Osteoblast (primary cell): ENCODE measurements at regions not wholly inside any gene's neighbourhood (a gene's known extent, or its start where the extent isn't known, plus 50 kb on each side); places are given as distances from the start of the nearest gene placed in this dataset.

Source experiments
- DNase-seq: peaks from one replicate; pipeline ENCODE4 v3.0.0; 2011; ENCODE audit warnings: low spot score, mixed read lengths; ENCODE audit not compliant: insufficient read length; ENCODE audit errors: missing footprints
- H2AFZ ChIP-seq: 2 replicates; pipeline ENCODE4 v1.6.0; 2011; ENCODE audit warnings: mild to moderate bottlenecking, low read length
- H3K27ac ChIP-seq: 2 replicates; pipeline ENCODE4 v1.5.1; 2011; ENCODE audit warnings: mild to moderate bottlenecking, low read depth, low read length, moderate library complexity
- H3K27me3 ChIP-seq: 2 replicates; pipeline ENCODE4 v1.6.0; 2012; ENCODE audit warnings: mild to moderate bottlenecking, control low read depth, inconsistent platforms, low read length, moderate library complexity; ENCODE audit not compliant: insufficient read depth
- H3K36me3 ChIP-seq: 2 replicates; pipeline ENCODE4 v1.5.1; 2011; ENCODE audit warnings: mild to moderate bottlenecking, low read length, control low read depth, moderate library complexity; ENCODE audit not compliant: insufficient read depth
- H3K4me1 ChIP-seq: 2 replicates; pipeline ENCODE4 v1.5.1; 2011; ENCODE audit warnings: mild to moderate bottlenecking, low read length, control low read depth, moderate library complexity; ENCODE audit not compliant: insufficient read depth
- H3K4me2 ChIP-seq: 2 replicates; pipeline ENCODE4 v1.6.0; 2011; ENCODE audit warnings: mild to moderate bottlenecking, low read length; ENCODE audit not compliant: insufficient read depth
- H3K4me3 ChIP-seq: fragments of 200-600 bp; sonication (generic); 3 replicates; pipeline ENCODE4 v1.5.1; 2012; ENCODE audit warnings: mild to moderate bottlenecking, low read length, inconsistent platforms; ENCODE audit not compliant: insufficient read depth
- H3K79me2 ChIP-seq: 2 replicates; pipeline ENCODE4 v1.6.0; 2012; ENCODE audit warnings: mild to moderate bottlenecking, low read length, control low read depth, inconsistent platforms; ENCODE audit not compliant: insufficient read depth
- H3K9me3 ChIP-seq: 2 replicates; pipeline ENCODE4 v1.5.1; 2011; ENCODE audit warnings: low read depth, low read length, control low read depth
- H4K20me1 ChIP-seq: 2 replicates; pipeline ENCODE4 v1.6.0; 2012; ENCODE audit warnings: mild to moderate bottlenecking, low read length, control low read depth; ENCODE audit not compliant: insufficient read depth
- TF ChIP-seq, protein P1 (sequence below): IDR thresholded peaks from 2 replicates; pipeline ENCODE4 v1.5.1; 2011; ENCODE audit warnings: mild to moderate bottlenecking, low read depth, low read length, moderate library complexity; ENCODE audit errors: extremely low read depth

DNA sequence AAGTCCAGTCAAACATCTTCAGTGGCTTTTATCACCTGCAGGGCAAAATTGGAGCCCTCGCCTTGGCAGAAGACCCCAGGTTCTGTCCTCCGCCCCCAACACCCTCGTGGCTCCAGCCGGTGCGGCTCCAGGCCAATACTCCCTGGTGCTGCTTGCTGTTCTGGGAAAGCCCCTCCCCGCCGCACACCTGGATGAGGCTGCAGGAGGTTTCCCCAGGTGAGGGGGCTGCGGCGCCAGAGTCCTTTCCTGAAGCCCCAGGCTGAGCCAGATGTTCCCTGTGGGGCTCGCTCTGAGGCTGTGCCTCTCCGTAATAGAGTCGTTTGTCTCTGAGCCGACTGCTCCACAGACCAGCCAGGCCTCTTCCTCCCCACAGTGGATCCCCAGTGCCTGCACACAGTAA lies 375.4 kb upstream of the IRX1 start:
- H3K27me3 ChIP-seq, result no peaks in the 10 kb centered on the region
- no peaks in the 10 kb centered on the region for H4K20me1 ChIP-seq
- H3K79me2 ChIP-seq, result no peaks in the 10 kb centered on the region
- no peak for DNase-seq
- H3K36me3 ChIP-seq, result no peaks in the 10 kb centered on the region
- H3K27ac ChIP-seq, result no peak overlapping the region
- no peaks in the 10 kb centered on the region for H3K9me3 ChIP-seq
- TF ChIP-seq, protein P1, sequence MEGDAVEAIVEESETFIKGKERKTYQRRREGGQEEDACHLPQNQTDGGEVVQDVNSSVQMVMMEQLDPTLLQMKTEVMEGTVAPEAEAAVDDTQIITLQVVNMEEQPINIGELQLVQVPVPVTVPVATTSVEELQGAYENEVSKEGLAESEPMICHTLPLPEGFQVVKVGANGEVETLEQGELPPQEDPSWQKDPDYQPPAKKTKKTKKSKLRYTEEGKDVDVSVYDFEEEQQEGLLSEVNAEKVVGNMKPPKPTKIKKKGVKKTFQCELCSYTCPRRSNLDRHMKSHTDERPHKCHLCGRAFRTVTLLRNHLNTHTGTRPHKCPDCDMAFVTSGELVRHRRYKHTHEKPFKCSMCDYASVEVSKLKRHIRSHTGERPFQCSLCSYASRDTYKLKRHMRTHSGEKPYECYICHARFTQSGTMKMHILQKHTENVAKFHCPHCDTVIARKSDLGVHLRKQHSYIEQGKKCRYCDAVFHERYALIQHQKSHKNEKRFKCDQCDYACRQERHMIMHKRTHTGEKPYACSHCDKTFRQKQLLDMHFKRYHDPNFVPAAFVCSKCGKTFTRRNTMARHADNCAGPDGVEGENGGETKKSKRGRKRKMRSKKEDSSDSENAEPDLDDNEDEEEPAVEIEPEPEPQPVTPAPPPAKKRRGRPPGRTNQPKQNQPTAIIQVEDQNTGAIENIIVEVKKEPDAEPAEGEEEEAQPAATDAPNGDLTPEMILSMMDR, result no peak
- no peak overlapping the region for H3K4me2 ChIP-seq
- H2AFZ ChIP-seq, result no peak overlapping the region
- no peak overlapping the region for H3K4me3 ChIP-seq
- no peaks in the 10 kb centered on the region for H3K4me1 ChIP-seq

DNA sequence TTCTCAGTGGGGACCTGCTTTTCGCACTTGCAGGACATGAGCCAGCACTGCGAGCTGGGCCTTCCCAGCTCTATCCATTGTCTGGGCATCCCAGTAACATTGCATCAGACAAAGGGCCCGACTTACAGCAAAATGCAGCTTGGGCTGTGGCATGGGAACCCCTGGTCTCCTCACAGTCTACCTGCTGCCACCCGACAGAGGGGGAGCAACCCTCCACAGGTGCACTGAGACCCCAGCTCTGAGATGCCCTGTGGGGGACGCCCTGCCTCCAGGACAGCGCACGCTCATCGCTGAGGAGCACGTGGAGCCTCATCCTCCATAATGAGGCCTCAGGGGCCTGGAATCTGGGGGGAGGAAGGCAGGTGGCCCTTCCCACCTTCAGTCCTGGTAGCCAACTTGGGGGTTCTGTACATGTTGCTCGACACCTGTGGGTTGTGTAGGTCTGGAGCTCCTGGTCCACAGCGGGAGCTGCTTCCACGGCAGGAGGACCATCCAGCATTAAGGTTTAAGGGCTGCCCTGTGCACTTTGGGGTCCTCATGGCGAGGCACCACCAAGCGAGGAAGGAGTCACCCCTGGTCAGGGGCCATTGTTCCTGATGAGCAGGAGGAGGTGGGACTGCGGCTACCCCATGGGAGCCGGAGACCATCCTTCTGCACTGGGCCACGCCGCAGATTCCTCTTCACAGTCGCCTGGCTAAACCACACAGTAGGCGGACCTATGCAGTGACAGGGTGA lies 376.5 kb upstream of the IRX1 start:
- no peak overlapping the region for H3K4me2 ChIP-seq
- TF ChIP-seq, protein P1, result no peak
- H4K20me1 ChIP-seq, result no peaks in the 10 kb centered on the region
- no peak overlapping the region for H2AFZ ChIP-seq
- H3K9me3 ChIP-seq, result no peaks in the 10 kb centered on the region
- H3K4me1 ChIP-seq, result no peaks in the 10 kb centered on the region
- H3K27me3 ChIP-seq, result no peaks in the 10 kb centered on the region
- H3K4me3 ChIP-seq, result no peak overlapping the region
- DNase-seq, result no peak
- no peak overlapping the region for H3K27ac ChIP-seq
- H3K79me2 ChIP-seq, result no peaks in the 10 kb centered on the region
- H3K36me3 ChIP-seq, result no peaks in the 10 kb centered on the region

DNA sequence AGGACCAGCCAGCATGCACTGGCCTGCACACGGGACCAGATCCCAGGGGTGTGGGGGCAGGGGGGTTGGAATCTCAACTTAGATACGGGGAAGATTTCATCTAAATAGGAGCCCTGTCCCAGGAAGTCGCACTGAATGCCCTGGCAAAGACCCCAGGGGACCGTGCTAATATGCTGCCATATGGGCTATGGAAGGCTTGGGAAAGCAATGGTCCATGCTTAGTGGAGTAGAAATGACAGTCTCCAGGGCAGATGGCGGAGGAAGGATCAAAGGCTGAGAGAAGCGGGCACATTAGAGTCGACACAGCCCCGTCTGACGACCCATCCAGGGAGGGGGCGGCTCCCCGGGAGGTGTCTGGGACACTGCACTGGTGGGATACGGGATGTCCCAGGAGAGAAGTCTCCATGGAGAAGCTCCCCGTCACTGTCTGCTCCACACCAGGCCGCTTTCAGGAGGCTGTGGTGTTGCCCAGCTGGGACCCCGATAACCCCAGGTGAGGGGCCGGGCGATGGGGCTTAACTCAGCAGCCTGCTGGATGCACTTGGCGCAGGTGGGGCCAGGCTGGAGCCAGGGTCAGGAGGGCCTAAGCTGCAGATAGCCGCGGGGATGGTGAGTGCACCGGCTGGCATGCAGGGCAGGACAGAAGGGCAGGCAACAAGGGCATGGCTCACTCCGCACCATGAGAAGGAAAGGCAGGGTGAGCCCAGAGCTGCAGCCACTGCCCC lies 377.7 kb upstream of the IRX1 start:
- Histone ChIP-seq H3K4me1 (no peaks in the 10 kb centered on the region), H3K4me2 (no peak overlapping the region), H4K20me1 (no peaks in the 10 kb centered on the region), H3K9me3 (no peaks in the 10 kb centered on the region), H3K27me3 (no peaks in the 10 kb centered on the region), H3K79me2 (no peaks in the 10 kb centered on the region), H3K27ac (no peak overlapping the region), H3K4me3 (no peak overlapping the region), H2AFZ (no peak overlapping the region), H3K36me3 (no peaks in the 10 kb centered on the region)
- TF ChIP-seq, protein P1, result no peak
- DNase-seq, result no peak

DNA sequence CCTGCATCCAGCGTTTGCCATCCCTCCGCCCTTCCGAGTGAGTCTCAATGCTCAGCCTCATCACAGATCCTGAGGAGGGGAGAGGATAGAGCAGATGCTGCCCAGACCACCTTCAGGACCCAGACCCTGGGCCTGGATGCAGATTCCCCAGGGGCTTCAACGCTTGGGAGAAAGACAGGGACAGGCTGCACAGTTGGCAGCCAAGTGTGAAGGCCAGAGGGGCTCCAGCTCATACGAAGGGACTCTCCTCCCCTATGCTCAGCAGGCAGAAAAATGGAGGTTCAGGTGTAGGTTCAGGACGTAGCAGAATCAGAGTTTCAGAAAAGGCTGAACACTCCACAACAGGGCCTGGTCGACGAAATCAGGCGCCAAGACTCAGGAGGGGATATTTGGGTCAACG lies 378.5 kb upstream of the IRX1 start:
- Histone ChIP-seq H3K27me3 (no peaks in the 10 kb centered on the region), H3K9me3 (no peaks in the 10 kb centered on the region)

More for the DNA sequence above, 378.5 kb upstream of the IRX1 start:
- no peak for DNase-seq
- H3K4me2 ChIP-seq, result no peak overlapping the region
- TF ChIP-seq, protein P1, result no peak
- no peak overlapping the region for H3K4me3 ChIP-seq
- no peaks in the 10 kb centered on the region for H4K20me1 ChIP-seq
- no peaks in the 10 kb centered on the region for H3K4me1 ChIP-seq
- no peaks in the 10 kb centered on the region for H3K36me3 ChIP-seq
- H2AFZ ChIP-seq, result no peak overlapping the region
- no peaks in the 10 kb centered on the region for H3K79me2 ChIP-seq
- H3K27ac ChIP-seq, result no peak overlapping the region
